H54 (cell line): ENCODE measurements at regions not wholly inside any gene's neighbourhood (a gene's known extent, or its start where the extent isn't known, plus 50 kb on each side); places are given as distances from the start of the nearest gene placed in this dataset.
"Not testable (repeated sequence)": the region's sequence is repeated elsewhere in the genome, so short reads cannot be mapped to it uniquely, and the experiment has no call there.

Experiments
- DNase-seq: peaks from one replicate; pipeline ENCODE4 v3.0.0; 2011; ENCODE audit warnings: low spot score, mixed read lengths; ENCODE audit not compliant: insufficient read length
- FAIRE-seq: peaks from 3 replicates; lab custom pipeline; 2011; peaks lifted over from hg19 to GRCh38; lab: Jason Lieb, UNC
- POLR2A ChIP-seq: IDR thresholded peaks from 2 replicates; pipeline ENCODE4 v1.6.1; 2011; ENCODE audit warnings: low read depth, mild to moderate bottlenecking, low read length

- TF ChIP-seq POLR2A, result no peak
- DNase-seq (no peak), FAIRE-seq (no peak)
Measured at GRCh38 chrX:5746231-5746630, 482.4 kb downstream of the NLGN4X start.

DNA sequence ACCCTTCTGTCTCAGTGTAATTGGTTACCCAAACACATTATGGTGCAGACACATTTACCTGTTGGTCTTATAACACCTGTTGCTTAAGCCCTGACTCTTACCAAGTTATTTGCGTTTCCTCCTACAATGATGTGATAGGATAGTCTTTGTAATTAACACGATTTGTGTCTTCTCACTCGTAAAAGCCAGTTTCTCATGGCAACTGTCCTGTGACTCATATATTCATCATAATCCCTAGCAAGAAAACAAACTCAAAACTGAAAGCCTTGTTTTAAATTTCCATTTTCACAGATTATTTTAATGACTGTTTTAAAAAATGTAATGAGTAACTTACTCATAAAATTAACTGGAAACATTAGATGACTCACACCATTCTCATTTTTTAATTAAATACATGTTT lies 495.2 kb downstream of the NLGN4X start:
- TF ChIP-seq POLR2A, result no peak
- no peak for FAIRE-seq
- DNase-seq, result no peak

GRCh38 chrX:5730556-5730955 lies 498.1 kb downstream of the NLGN4X start:
- no peak for DNase-seq
- no peak for FAIRE-seq
- no peak for TF ChIP-seq POLR2A

DNA sequence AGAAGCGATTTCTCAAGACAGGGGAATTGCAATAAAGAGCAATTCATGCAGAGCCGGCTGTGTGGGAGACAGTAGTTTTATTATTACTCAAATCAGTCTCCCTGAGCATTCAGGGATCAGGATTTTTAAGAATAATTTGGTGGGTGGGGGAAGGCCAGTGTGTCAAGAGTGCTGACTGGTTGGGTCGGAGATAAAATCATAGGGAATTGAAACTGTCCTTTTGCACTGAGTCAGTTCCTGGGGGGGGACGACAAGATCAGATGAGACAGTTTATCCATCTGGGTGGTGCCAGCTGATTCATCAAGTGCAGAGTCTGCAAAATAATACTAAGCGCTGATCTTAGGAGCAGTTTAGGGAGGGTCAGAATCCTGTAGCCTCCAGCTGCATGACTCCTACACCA lies 502.4 kb downstream of the NLGN4X start:
- no peak for FAIRE-seq
- TF ChIP-seq POLR2A, result no peak
- no peak for DNase-seq

DNA sequence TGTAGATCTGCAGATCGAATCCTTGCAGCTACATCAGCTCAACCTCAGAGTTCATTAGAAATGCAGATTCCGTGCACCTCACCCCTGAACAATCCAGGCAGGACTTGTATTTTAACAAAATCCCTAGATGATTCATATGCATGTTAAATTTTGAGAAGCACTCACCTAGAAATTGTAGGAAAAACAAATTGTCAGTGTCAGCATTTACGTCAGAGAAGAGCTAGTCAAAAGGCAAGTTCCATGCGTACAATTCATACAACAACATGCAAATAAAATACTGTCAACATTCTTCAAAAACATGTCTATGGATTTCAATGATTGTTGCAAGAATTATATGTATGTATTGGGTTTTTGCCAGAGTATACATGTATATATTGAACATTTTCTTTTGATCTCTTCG lies 504.5 kb downstream of the NLGN4X start:
- no peak for DNase-seq
- no peak for TF ChIP-seq POLR2A
- no peak for FAIRE-seq

DNA sequence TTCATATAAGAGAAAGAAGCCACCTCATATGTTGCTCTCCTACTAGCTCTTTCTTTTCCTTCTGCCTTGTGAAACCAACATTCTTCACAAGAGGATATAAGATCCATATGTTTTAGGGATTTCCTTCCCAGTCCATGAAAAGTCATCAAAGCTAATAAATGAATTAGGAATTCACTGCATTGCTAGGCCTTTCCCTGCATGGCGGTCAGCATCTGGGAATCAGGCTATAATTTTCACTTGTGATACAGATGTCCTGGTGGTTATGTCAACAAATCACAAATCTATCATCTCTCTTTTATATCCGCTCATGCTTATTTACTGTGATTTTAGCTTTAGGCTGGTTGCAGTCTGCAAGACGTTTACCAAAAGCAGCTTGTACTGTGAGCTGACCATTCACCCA lies 510.0 kb downstream of the NLGN4X start:
- DNase-seq (no peak), FAIRE-seq (no peak)
- TF ChIP-seq POLR2A, result no peak

DNA sequence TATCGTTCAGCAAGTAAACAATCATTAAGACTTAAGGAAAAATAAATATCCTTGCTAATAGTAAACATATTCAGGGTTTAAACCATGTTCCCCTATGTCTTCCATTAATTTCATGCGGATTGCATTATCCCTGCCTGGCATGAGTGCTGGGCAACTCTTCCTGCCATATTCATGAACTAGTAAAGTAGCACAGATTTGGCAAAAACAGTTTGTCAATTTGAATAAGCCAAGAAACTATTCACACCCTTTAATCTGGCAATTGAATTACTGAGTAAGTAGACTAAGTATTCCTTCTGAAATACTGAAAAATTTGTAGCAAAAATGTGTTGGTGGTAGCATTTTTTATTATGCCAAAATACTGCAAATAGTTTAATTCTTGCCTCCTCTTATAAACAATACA lies 512.0 kb downstream of the NLGN4X start:
- no peak for FAIRE-seq
- DNase-seq, result no peak
- no peak for TF ChIP-seq POLR2A

DNA sequence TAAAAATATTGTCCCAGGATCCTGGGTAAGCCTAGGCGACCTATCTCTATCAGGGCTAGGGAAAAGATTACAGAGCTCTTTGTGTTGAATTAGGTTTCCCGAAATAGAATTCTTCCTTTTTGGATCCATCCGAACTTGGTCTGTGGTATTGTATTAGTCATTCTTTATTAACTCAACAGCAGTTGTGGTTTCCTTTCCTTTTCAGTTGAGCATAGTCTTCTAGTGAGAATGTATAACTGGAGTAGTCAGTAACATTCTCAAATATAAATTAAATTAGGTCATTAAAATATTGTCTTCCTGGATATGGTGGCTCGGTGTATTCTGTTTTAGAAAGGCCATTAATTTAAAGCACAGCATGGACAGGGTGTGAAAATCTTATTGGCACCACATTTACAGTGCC lies 520.4 kb downstream of the NLGN4X start:
- FAIRE-seq (no peak), DNase-seq (no peak)
- TF ChIP-seq POLR2A, result no peak

GRCh38 chrX:5702890-5703289 lies 525.8 kb downstream of the NLGN4X start:
- DNase-seq (no peak), FAIRE-seq (no peak)
- no peak for TF ChIP-seq POLR2A

GRCh38 chrX:5695971-5696370 lies 532.7 kb downstream of the NLGN4X start:
- no peak for FAIRE-seq
- DNase-seq, result no peak
- TF ChIP-seq POLR2A, result no peak

- no peak for FAIRE-seq
- DNase-seq, result no peak
- no peak for TF ChIP-seq POLR2A
Measured at GRCh38 chrX:5683996-5684395, 544.7 kb downstream of the NLGN4X start.

DNA sequence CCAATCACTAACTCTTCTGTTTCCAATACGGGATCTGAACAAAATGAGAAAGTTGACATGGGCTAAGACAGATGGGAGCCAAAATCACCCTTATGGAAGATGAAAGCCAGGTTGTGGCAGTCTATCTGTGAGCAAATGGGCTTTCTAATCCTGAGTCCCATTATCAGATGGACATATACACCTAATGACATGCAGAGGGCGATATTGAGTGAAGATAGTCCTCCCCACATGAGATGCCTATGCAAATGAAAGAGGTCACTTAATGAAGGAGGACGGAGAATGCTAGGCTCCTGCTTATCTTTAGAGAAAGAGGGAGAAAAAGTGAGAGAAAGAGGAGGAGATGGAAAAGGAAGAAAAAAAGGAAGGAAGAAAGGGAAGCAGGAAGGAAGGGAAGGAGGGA lies 547.5 kb downstream of the NLGN4X start:
- FAIRE-seq (no peak), DNase-seq (peak; percentile 1)
- TF ChIP-seq POLR2A, result no peak

DNA sequence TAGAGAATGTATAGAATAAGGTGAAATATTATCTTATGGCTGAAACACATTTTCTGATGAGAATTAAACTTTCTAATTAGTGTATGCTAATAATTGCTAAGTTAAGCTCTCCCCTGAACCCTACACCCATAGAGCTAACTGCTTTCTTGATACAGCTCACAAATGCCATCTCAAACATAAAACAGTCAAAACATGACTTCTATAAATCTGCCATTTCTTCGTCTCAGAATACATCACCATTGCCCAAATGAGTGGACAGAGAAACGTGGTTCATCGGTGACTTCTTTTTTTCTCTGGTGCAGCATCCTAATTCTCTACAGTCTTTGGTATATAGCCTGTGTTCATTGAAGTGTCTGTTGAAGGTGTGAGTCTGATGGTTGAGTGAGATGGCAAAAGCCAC lies 554.6 kb downstream of the NLGN4X start:
- no peak for DNase-seq
- no peak for FAIRE-seq
- no peak for TF ChIP-seq POLR2A

GRCh38 chrX:5672099-5672498 lies 556.6 kb downstream of the NLGN4X start:
- TF ChIP-seq POLR2A, result no peak
- FAIRE-seq, result no peak
- no peak for DNase-seq

GRCh38 chrX:5666689-5667088 lies 562.0 kb downstream of the NLGN4X start:
- DNase-seq, FAIRE-seq: not testable (repeated sequence)

- no peak for FAIRE-seq
- no peak for TF ChIP-seq POLR2A
- no peak for DNase-seq
Measured at GRCh38 chrX:5656544-5656943, 572.1 kb downstream of the NLGN4X start.
